Psoas muscle (tissue), 7 donors: ENCODE measurements at regions not wholly inside any gene's neighbourhood (a gene's known extent, or its start where the extent isn't known, plus 50 kb on each side); places are given as distances from the start of the nearest gene placed in this dataset.
A peak's percentile ranks its signal among the peaks of the same experiment; 100 is the strongest.

Experiments
- ATAC-seq, 4 donors: fragments of 200-7000 bp; cut with Tn5 transposase; one replicate each; pipeline ENCODE4 v1.9.1; 2020; ENCODE audit warnings: moderate library complexity in 3 of 4, mild to moderate bottlenecking in 2 of 4
- DNase-seq, 2 donors: peaks; one replicate each; pipeline ENCODE4 v3.0.0-alpha.2; 2020
- H3K27ac ChIP-seq: fragments of 200-600 bp; one replicate; pipeline ENCODE4 v1.8.0; 2022
- H3K27me3 ChIP-seq, 3 donors: fragments of 200-600 bp in 1 of 3; one replicate each; pipeline versions ENCODE4 v1.6.1 to v1.8.0; 2013 to 2022; ENCODE audit warnings: low read length in 2 of 3, mild to moderate bottlenecking in 2 of 3, moderate library complexity in 1 of 3; ENCODE audit not compliant: insufficient read depth in 3 of 3
- H3K36me3 ChIP-seq, 2 donors: fragments of 200-600 bp in 1 of 2; one replicate each; pipeline versions ENCODE4 v1.6.1 to v1.8.0; 2013 to 2022; ENCODE audit warnings: low read depth in 1 of 2, mild to moderate bottlenecking in 1 of 2, moderate library complexity in 1 of 2; ENCODE audit not compliant: insufficient read depth in 1 of 2
- H3K4me1 ChIP-seq: fragments of 200-600 bp; one replicate; pipeline ENCODE4 v1.8.0; 2022
- H3K4me3 ChIP-seq: fragments of 200-600 bp; one replicate; pipeline ENCODE4 v1.8.0; 2022; ENCODE audit warnings: mild to moderate bottlenecking
- H3K9me3 ChIP-seq: fragments of 200-600 bp; one replicate; pipeline ENCODE4 v1.8.0; 2022
- WGBS, 3 donors: extraction: QIAGEN DNeasy Blood & Tissue Kit; methylation state at CpG; one replicate each; pipeline versions ENCODE4 v1.1.6 to v1.1.7; 2013; 5-methylcytosine and 5-hydroxymethylcytosine counted together
- intact Hi-C, 2 donors: fragments of 100-400 bp; cut with DNase I; formaldehyde crosslinking; loops; one replicate each; pipeline versions ENCODE4 v1.11.0 to v1.14.2; 2022
- TF ChIP-seq, protein P1 (sequence below): fragments of 200-600 bp; IDR thresholded peaks from one replicate; pipeline ENCODE4 v1.8.0; 2022; ENCODE audit warnings: antibody characterized with exemption
- donor health status: healthy with polysubstance abuse.
- donor health status: DM: no; HTN: no; CAD: no; lungs with moderate emphysema.
- donor health status: Bipolar disorder and iron deficiency.
- donor health status: healthy.
- donor health status: DM: yes; HTN: yes; CAD: no.
- donor health status: DM: no; HTN: no; CAD: no.
- donor health status: DM: yes; HTN: yes; CAD: no.

DNA sequence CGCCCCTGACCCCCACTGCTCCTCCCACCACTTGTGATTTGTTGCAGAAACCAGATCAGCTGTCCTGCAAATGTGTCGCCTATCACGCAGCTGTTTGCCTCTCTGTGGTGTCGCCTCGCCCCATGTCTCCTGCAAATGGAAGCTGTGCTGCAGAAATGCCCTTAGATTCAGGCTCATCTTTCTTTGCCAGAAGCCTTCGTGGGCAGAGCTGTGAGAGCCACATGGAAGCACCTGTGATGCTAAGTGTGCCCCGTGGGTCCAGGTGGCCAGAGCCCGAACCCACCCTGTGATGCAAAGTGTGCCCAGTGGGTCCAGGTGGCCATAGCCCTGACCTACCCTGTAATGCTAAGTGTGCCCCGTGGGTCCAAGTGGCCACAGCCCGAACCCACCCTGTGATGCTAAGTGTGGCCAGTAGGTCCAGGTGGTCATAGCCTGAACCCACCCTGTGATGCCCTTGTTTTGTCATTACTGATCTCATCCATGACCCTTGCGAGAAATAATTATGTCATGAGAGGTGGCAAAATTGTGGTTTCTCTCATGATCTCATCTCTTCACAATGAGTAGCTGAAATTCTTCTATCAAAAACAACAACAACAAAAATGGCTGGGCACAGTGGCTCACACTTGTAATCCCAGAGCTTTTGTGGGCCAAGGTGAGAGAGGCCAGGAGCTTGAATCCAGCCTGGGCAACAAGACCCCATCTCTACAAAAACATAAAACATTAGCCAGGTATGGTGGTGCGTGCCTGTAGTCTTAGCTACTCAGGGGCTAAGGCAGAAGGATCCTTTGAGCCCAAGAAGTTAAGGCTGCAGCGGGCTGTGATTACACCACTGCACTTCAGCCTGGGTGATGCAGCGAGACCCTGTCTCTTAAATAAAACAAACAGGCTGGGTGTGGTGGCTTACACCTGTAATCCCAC lies 187.4 kb downstream of the GOLGA6L6 start:
- Histone ChIP-seq H3K27me3 (no peaks in the 10 kb centered on the region), H3K27ac (no peak overlapping the region), H3K4me3 (no peak overlapping the region), H3K9me3 (no peaks in the 10 kb centered on the region), H3K4me1 (no peaks in the 10 kb centered on the region), H3K36me3 (no peaks in the 10 kb centered on the region)
- intact Hi-C loops, result loop anchor here in 1 of 2 donors (2.0 to 5.0 kb wide), 2 partner anchors 15 to 33 kb away; no protein-coding TSS in a partner anchor
- peak; percentile 15 to 45 for DNase-seq
- TF ChIP-seq, protein P1, sequence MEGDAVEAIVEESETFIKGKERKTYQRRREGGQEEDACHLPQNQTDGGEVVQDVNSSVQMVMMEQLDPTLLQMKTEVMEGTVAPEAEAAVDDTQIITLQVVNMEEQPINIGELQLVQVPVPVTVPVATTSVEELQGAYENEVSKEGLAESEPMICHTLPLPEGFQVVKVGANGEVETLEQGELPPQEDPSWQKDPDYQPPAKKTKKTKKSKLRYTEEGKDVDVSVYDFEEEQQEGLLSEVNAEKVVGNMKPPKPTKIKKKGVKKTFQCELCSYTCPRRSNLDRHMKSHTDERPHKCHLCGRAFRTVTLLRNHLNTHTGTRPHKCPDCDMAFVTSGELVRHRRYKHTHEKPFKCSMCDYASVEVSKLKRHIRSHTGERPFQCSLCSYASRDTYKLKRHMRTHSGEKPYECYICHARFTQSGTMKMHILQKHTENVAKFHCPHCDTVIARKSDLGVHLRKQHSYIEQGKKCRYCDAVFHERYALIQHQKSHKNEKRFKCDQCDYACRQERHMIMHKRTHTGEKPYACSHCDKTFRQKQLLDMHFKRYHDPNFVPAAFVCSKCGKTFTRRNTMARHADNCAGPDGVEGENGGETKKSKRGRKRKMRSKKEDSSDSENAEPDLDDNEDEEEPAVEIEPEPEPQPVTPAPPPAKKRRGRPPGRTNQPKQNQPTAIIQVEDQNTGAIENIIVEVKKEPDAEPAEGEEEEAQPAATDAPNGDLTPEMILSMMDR, result no peak
- WGBS, 3 donors, result 66 to 71% (median 70%) methylated on average over 14 of the region's 14 CpGs
- no peak for ATAC-seq

DNA sequence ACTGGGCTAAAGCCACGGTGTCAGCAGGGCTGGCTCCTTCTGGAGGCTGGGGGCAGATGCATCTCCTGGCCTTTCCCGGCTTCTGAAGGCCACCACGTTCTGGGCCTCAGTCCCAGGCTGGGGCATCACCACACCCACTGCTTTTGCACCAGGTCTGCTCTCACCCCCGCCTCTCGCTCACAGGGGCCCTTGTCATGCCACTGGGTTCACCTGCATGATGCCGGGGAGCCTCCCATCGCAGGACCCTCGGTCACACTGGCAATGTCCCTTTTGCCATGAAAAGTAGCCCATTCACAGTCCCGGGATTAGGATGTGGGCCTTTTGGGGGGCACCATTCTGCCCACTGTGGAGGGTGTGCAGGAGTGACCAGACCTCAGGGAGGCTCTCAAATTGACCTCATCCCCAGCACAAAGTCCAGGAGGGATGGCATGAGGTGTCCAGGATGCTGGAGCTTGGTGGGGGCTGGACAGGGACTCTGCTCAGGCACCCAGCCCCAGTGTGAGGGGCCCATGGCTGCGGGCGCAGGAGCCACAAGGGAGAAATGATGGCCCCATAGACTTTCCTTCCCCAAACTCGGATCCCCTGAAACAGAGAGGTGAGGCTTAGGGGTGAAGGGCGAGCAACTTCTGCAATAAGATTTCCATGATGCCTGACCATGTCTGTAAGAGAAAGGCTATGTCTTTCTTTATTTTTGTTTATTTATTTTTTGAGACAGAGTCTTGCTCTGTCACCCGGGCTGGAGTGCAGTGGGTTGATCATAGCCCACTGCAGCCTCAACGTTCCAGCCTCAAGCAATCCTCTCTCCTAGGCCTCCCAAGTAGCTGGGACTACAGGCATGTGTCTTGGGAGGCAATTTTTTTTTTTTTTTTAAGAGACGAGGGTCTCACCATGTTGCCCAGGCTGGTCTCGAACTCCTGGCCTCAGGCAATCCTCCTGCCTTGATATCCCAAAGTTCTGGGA lies 189.1 kb downstream of the GOLGA6L6 start:
- intact Hi-C loops, result loop anchor here in 1 of 2 donors (5.0 kb wide), 1 partner anchor 35 kb away; no protein-coding TSS in a partner anchor
- Histone ChIP-seq H3K9me3 (no peaks in the 10 kb centered on the region), H3K36me3 (no peaks in the 10 kb centered on the region), H3K27me3 (no peaks in the 10 kb centered on the region), H3K4me3 (no peak overlapping the region), H3K27ac (no peak overlapping the region), H3K4me1 (no peaks in the 10 kb centered on the region)
- TF ChIP-seq, protein P1, result no peak
- ATAC-seq (no peak), DNase-seq (peak; percentile 14 to 58)
- 59 to 68% (median 61%) methylated on average over 17 of the region's 17 CpGs for WGBS, 3 donors

DNA sequence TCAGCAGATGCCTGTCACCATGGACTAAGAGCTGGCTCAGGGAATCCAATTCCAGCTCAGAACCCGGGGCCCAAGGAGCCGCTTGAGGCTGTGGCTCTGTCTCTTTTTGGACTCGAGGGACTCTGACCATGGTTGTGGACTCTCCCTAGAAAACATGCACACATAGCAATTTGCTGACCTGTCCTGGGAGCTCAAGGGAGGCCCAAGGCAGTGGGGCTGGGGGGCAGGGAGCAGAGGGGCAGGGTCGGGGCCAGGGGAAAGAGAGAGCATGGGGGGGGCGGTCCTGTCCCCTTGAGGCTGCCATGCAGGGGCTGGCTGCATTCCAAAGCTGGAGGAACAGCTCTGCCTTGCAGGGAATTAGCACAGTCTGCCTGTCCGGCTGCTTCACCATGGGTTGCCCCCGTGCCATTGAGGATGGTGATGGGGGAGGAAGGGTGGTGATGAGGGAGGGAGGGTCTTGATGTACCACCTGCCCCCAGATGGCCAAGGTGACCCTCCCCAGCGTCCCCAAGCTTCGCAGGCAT lies 190.1 kb downstream of the GOLGA6L6 start:
- Histone ChIP-seq H3K9me3 (no peaks in the 10 kb centered on the region), H3K36me3 (no peaks in the 10 kb centered on the region), H3K4me3 (no peak overlapping the region), H3K27me3 (no peaks in the 10 kb centered on the region), H3K27ac (no peak overlapping the region), H3K4me1 (no peaks in the 10 kb centered on the region)
- no peak for ATAC-seq
- TF ChIP-seq, protein P1, result no peak
- intact Hi-C loops, result loop anchor here in 1 of 2 donors (5.0 kb wide), 1 partner anchor 36 kb away; no protein-coding TSS in a partner anchor
- peak; percentile 25 to 58 for DNase-seq
- 57 to 68% (median 58%) methylated on average over 8 to 9 of the region's 9 CpGs for WGBS, 3 donors

DNA sequence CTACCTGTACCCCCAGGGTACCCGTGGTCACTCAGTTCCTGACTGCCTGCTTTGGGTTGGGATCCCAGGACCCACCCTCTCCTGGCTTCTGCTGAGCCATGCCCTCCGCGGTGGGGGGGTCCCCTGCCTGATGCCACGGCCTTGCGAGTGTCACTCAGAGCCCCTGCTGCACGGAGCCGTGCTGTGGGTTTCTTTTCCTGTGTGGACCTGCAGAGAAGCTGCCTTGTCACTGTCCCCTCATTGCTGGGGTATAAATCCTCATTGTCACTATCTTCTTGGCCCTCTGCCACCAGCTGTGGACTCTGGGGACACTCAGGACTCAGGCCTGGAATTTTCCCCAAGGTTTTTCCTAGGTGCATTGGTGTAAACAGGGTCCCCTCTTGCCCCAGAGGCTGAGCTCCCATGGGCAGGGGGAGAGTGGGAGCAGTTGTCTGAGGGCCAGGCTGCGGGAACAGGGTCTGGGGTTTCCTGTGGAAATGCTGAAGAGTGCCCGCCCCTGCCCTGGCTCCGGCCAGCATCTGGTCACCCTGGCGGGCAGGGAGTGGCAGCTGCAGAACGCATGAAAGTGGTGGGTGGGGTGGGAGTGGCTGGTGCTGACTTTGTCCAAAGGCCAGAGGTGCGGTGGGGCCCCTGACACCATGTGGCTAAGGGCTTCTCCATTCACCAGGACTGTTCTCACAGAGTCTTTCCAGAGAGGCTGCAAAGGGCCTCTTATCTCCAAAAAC lies 191.7 kb downstream of the GOLGA6L6 start:
- H3K36me3 ChIP-seq, result no peaks in the 10 kb centered on the region
- DNase-seq, result peak; percentile 22 to 59
- intact Hi-C loops, result loop anchor here (5.0 kb wide), 2 partner anchors 37 to 47 kb away; no protein-coding TSS in a partner anchor
- H3K27me3 ChIP-seq, result no peaks in the 10 kb centered on the region
- H3K4me3 ChIP-seq, result no peak overlapping the region
- no peak for ATAC-seq
- TF ChIP-seq, protein P1, result no peak
- 77 to 79% (median 78%) methylated on average over 13 of the region's 13 CpGs for WGBS, 3 donors
- no peak overlapping the region for H3K27ac ChIP-seq
- no peaks in the 10 kb centered on the region for H3K4me1 ChIP-seq
- no peaks in the 10 kb centered on the region for H3K9me3 ChIP-seq
